Calu3 (cell line): ENCODE measurements at regions not wholly inside any gene's neighbourhood (a gene's known extent, or its start where the extent isn't known, plus 50 kb on each side); places are given as distances from the start of the nearest gene placed in this dataset.
"Not testable (repeated sequence)": the region's sequence is repeated elsewhere in the genome, so short reads cannot be mapped to it uniquely, and the experiment has no call there.

Experiments
- BruUV-seq: library from RNA; stranded (reverse); fragments of 400-500 nt; replicated peaks from 2 replicates; lab custom pipeline; 2021; lab: Mats Ljungman, UMichigan
- CTCF ChIA-PET: fragments of 300-600 bp; sonication (Branson Sonifier 250); formaldehyde crosslinking; loops from one replicate; lab custom pipeline; 2022; ENCODE audit warnings: antibody characterized with exemption; lab: Charles Lee
- DNase-seq: peaks from one replicate; pipeline ENCODE4 v3.0.0; 2022
- H3K27ac Mint-ChIP-seq: one replicate; pipeline ENCODE4 v1.8.0; 2022; ENCODE audit warnings: mixed read lengths; ENCODE audit not compliant: unreplicated experiment
- H3K27me3 Mint-ChIP-seq: one replicate; pipeline ENCODE4 v1.8.0; 2022; ENCODE audit warnings: mixed read lengths; ENCODE audit not compliant: unreplicated experiment
- H3K36me3 Mint-ChIP-seq: one replicate; pipeline ENCODE4 v1.8.0; 2022; ENCODE audit warnings: mild to moderate bottlenecking, moderate library complexity, mixed read lengths; ENCODE audit not compliant: insufficient read depth, unreplicated experiment
- H3K4me1 Mint-ChIP-seq: one replicate; pipeline ENCODE4 v1.8.0; 2022; ENCODE audit warnings: mild to moderate bottlenecking, low read depth, mixed read lengths; ENCODE audit not compliant: unreplicated experiment
- H3K4me3 Mint-ChIP-seq: one replicate; pipeline ENCODE4 v1.8.0; 2022; ENCODE audit warnings: mild to moderate bottlenecking, low read depth, moderate library complexity, mixed read lengths; ENCODE audit not compliant: unreplicated experiment
- H3K9me3 Mint-ChIP-seq: one replicate; pipeline ENCODE4 v1.8.0; 2022; ENCODE audit warnings: low read depth, mixed read lengths; ENCODE audit not compliant: unreplicated experiment
- intact Hi-C: fragments of 100-400 bp; cut with micrococcal nuclease; formaldehyde crosslinking; loops from one replicate; pipeline ENCODE4 v1.10.0; 2022; ENCODE audit not compliant: unreplicated experiment
- TF ChIP-seq, protein P1 (sequence below): fragments of 200-600 bp; IDR thresholded peaks from one replicate; pipeline ENCODE4 v1.8.0; 2022; ENCODE audit warnings: antibody characterized with exemption; ENCODE audit not compliant: unreplicated experiment

GRCh38 chr6:48606618-48607017, 495.6 kb upstream of the PTCHD4 start:
- no peak overlapping the region for H3K27ac Mint-ChIP-seq
- CTCF ChIA-PET = no interaction called here

DNA sequence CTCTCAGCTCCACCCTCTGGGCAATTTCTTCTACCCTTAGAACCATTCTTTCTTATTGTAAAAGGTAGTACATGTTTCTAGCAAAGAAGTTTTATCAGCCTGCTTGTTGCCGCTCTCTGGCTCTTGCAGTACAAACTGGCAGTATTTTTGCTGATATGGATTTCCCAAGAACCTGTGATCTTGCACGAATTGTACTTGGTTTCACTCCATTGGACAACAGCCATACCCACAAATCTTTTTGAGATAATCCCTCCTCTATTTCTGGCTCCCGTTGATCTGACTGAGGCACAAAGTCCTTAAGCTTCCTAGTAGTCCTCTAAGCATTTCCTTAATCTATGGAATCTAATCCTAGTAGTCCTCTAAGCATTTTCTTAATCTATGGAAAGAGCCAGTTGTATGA, 487.0 kb upstream of the PTCHD4 start:
- BruUV-seq = no TSS peak
- no peaks in the 10 kb centered on the region for H3K4me1 Mint-ChIP-seq

More at GRCh38 chr6:48606618-48607017, 495.6 kb upstream of the PTCHD4 start:
- no TSS peak for BruUV-seq
- TF ChIP-seq, protein P1, sequence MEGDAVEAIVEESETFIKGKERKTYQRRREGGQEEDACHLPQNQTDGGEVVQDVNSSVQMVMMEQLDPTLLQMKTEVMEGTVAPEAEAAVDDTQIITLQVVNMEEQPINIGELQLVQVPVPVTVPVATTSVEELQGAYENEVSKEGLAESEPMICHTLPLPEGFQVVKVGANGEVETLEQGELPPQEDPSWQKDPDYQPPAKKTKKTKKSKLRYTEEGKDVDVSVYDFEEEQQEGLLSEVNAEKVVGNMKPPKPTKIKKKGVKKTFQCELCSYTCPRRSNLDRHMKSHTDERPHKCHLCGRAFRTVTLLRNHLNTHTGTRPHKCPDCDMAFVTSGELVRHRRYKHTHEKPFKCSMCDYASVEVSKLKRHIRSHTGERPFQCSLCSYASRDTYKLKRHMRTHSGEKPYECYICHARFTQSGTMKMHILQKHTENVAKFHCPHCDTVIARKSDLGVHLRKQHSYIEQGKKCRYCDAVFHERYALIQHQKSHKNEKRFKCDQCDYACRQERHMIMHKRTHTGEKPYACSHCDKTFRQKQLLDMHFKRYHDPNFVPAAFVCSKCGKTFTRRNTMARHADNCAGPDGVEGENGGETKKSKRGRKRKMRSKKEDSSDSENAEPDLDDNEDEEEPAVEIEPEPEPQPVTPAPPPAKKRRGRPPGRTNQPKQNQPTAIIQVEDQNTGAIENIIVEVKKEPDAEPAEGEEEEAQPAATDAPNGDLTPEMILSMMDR = no peak
- no peak overlapping the region for H3K4me3 Mint-ChIP-seq
- H3K4me1 Mint-ChIP-seq = no peaks in the 10 kb centered on the region
- H3K27me3 Mint-ChIP-seq = no peaks in the 10 kb centered on the region
- no peaks in the 10 kb centered on the region for H3K36me3 Mint-ChIP-seq
- intact Hi-C loops = no loop called here
- no peaks in the 10 kb centered on the region for H3K9me3 Mint-ChIP-seq
- DNase-seq = no peak

DNA sequence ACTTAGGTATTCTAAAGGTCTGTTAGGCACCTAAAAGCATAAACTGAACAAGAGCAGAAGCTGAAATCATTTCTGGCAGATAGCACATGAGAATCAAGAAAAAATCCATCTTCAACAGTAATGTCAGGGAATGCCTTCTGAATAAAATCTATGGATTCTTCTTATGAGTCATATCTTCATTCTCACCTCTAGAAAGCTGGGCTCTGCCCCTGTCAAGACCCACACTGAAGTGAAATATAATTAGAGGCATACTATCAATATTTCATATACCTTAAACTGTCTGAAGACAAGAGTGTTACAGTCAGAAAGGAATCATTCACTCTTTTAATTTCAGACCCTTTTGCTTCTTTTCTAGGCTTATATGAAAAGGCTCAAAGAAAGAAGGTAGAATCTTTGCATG, 485.8 kb upstream of the PTCHD4 start:
- CTCF ChIA-PET = no interaction called here
- no peak for DNase-seq
- TF ChIP-seq, protein P1 = no peak
- intact Hi-C loops = no loop called here
- no peaks in the 10 kb centered on the region for H3K36me3 Mint-ChIP-seq
- no peaks in the 10 kb centered on the region for H3K27me3 Mint-ChIP-seq
- no peaks in the 10 kb centered on the region for H3K4me1 Mint-ChIP-seq
- no peaks in the 10 kb centered on the region for H3K9me3 Mint-ChIP-seq
- H3K4me3 Mint-ChIP-seq = no peak overlapping the region
- BruUV-seq = no TSS peak
- H3K27ac Mint-ChIP-seq = no peak overlapping the region

More for the DNA sequence above, 487.0 kb upstream of the PTCHD4 start:
- H3K36me3 Mint-ChIP-seq = no peaks in the 10 kb centered on the region
- intact Hi-C loops = no loop called here
- no peaks in the 10 kb centered on the region for H3K27me3 Mint-ChIP-seq
- no peak overlapping the region for H3K27ac Mint-ChIP-seq
- DNase-seq = no peak
- TF ChIP-seq, protein P1 = no peak
- no peaks in the 10 kb centered on the region for H3K9me3 Mint-ChIP-seq
- CTCF ChIA-PET = no interaction called here
- no peak overlapping the region for H3K4me3 Mint-ChIP-seq

GRCh38 chr6:48591158-48591557, 480.2 kb upstream of the PTCHD4 start:
- H3K9me3 Mint-ChIP-seq, H3K27me3 Mint-ChIP-seq, H3K36me3 Mint-ChIP-seq, H3K4me3 Mint-ChIP-seq, intact Hi-C loops, BruUV-seq, H3K4me1 Mint-ChIP-seq, H3K27ac Mint-ChIP-seq, CTCF ChIA-PET, DNase-seq: not testable (repeated sequence)

DNA sequence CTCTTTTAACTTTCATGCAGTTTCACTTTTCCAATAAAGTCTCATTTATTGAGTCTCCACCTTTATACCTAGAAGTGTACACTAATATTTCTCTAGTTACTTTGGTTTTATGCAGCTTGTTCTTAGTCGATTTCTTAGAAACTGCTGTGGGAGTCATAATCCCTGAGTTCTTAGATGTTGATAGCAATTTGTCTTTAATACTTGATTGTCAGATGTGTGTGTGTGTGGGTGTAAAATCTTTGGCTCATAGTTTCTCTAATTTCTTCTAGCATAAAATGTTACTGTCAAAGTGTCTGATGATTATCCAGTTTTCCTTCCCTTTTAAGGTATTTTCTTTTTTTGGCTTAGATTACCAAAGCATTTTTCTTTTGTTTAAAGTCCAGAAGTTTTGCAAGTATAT, 473.8 kb upstream of the PTCHD4 start:
- no peaks in the 10 kb centered on the region for H3K4me1 Mint-ChIP-seq
- no peak overlapping the region for H3K27ac Mint-ChIP-seq
- intact Hi-C loops = no loop called here
- TF ChIP-seq, protein P1 = no peak
- no TSS peak for BruUV-seq
- CTCF ChIA-PET = no interaction called here
- H3K27me3 Mint-ChIP-seq = no peaks in the 10 kb centered on the region
- H3K36me3 Mint-ChIP-seq = no peaks in the 10 kb centered on the region
- no peaks in the 10 kb centered on the region for H3K9me3 Mint-ChIP-seq
- DNase-seq = no peak
- H3K4me3 Mint-ChIP-seq = no peak overlapping the region
